ENCODE measurements at regions not wholly inside any gene's neighbourhood (a gene's known extent, or its start where the extent isn't known, plus 50 kb on each side); places are given as distances from the start of the nearest gene placed in this dataset.
"Not testable (repeated sequence)": the region's sequence is repeated elsewhere in the genome, so short reads cannot be mapped to it uniquely, and the experiment has no call there.

DNA sequence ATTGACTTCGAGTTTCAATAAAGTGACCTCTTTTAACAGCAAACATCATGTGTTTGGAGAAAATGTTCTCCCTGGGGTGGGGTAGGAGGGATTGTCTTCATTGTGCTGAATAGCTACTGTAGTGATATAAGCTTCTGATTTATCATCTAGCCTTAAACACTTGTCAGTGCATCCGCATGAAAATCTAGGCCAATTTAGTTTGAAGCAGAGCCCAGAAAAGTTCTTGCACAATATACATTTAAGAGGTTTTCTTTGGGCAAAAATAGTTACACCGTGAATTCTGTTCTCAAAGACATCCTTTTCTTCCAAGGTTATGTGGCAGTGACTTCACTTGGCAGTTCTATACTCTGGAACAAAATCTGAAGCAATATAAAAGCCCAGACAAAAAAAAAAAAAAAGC, 136.0 kb upstream of the IFNG-AS1 start:
- DNase-seq = no peak

DNA sequence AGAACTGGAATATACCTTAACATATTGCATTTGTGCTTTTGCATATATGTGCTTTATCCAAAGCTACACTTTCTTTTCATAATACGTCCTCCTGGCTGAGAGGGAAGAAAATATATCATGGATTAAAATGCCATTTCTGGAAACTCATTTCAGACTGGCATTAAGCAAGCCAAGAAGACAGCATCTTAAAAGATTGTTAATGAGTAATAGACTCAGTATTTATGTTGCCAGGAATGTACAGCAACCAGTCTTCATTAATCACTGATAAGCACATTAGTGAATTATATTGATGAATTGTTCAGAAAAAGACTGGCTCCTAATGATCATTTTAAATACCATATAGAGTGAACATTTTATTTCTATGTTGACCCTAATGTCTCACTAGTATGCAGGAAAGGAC, 134.9 kb upstream of the IFNG-AS1 start:
- DNase-seq = no peak

DNA sequence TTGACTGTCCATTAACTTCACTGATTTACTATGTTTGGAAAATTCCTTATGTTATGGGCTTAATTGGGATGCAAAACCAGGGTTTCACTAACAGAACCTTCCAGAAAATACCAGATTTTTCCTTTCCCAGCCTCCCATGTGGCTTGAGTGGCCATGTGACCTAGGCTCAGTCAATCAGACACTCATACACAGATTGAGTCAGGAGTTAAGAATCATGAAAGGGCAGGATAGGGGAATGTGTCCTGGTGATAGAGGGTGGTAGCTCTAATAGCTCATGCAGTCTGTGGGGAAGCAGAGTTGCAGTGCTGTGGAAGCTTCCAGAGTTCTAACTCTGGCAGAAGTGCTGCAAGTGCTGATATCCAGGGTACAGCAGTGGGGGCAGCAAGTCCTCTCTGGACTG, 134.1 kb upstream of the IFNG-AS1 start:
- DNase-seq = no peak

DNA sequence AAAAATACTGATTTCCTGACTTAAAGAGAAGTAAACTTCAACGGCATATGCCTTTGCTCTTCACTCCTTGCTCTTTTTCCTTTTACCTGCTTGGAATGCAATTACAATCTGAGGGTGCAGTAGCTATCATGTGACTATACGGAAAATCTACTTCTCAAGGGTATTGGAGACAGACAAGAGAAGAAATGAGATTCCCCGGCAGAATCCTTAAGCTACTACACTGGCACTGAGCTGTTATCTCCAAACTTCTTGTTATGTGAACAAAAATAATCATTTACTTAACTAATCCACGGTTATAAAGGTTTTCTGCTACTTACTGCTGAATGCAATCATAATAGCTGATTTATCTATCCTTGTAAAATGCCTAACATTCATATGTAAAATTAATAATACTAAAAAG, 118.0 kb upstream of the IFNG-AS1 start:
- no peak for DNase-seq

DNA sequence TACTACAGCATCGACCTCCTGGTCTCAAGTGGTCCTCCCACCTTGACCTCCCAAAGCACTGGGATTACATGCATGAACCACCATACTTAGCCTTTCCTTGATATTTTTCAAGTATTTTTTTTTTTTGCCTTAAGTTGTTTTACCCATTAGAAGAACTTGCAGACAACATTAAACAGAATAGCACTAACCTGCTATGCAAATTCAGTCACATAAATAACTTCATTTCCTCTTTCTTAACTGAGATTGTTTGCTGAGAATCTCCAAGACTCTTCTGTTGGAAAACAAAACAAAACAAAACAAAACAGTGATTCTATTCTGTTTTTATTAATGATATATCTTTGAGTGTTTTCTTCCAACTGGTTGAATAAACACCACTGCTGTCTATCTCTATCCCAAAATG, 115.9 kb upstream of the IFNG-AS1 start:
- DNase-seq = no peak

DNA sequence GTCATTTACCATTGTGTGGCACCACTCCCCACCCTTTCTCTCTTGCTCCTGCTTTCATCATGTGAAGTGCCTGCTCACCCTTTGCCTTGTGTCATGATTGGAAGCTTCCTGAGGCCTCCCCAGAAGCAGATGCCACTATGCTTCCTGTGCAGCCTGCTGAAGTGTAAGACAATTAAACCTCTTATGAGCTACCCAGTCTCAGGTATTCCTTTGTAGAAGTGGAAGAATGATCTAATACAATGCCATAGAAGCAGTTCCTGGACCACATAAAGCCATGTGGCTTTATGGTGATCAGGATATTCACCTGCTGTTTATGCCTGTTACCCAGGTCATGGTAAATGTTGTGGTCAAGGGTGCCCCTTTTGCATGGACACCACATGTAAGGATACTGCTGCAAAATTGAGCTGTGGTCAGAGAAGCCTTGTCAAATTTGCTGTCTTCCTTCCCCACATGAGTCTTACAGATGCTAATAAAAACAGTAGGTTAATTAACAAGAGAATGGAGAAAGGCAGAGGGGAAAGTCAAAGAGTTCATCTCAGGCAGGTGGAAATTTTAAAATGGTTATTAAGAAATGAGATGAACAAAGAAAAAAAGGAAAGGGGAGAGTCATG, 112.8 kb upstream of the IFNG-AS1 start:
- no peak for DNase-seq

DNA sequence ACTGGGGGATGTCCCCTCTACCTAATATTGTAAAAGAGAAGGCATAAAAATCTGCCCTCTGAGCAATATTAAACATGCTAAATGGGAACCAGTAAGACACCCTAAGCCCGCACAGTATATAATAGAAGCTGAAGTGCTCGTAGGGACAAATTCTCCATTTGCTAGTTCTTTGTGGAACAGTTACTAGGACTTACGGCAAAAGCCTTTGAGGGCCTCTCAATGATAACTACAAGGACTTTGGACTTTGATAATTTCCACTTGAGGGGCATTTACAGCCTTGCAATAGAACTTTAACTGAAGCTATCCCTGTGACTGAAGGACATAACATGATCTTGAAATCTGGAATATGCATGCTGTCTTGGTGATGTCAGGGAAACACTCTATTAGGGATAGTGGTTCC, 111.5 kb upstream of the IFNG-AS1 start:
- DNase-seq = no peak

DNA sequence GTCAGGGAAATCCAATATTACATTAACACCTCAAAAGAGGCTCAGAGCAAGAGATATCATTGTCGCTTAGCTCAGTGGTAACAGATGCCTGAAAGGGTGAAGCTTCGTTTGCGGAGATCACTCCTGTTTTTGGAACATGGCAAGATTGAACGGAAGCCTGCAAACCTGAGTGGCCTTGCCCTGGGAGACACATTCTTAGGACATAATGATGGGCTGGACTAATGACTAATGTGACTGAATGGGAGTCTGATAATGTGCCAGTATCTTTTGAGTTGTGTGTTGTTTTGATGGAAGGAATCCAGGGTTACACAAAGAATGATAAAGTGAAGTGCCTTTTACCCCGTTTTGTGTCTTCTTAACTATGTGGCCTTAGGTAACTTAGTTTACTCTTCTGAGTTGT, 109.3 kb upstream of the IFNG-AS1 start:
- DNase-seq = no peak

DNA sequence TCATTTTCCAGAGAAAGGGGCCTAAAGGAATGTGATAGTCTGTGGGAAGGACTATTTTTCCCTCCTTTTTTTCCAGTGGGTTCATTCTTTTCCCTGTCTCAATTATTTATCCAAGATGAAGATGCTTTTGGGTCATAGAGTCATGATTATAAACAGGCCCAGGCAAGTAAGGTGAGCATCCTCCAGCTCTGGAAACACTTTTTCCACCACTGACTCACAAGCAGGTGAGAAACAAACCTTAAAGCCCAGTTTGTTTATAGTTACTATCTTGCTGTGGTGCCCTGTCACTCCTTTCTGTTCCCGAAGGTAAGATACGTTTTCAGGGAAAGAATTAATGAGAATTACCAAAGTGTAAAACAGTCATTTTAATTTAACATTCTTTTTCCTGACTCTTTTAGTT, 107.7 kb upstream of the IFNG-AS1 start:
- no peak for DNase-seq

DNA sequence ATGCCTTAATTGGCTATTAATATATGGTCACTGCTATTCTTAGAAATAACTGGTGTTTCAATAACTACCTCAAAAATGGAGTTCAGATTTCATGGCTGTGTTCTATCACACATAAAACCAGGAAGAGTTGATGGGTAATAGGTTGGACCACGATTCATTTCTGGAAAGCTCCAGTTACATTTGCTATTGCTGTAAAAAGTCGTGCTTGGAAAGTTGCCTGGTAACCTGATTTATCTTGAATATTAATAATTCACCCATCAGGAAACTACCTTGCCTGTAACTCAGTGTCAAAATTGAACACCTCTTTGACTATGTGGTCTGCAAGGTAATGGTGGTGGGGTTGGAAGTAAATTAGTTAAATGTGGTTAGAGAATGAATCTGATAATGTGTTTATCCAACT, 104.7 kb upstream of the IFNG-AS1 start:
- no peak for DNase-seq

DNA sequence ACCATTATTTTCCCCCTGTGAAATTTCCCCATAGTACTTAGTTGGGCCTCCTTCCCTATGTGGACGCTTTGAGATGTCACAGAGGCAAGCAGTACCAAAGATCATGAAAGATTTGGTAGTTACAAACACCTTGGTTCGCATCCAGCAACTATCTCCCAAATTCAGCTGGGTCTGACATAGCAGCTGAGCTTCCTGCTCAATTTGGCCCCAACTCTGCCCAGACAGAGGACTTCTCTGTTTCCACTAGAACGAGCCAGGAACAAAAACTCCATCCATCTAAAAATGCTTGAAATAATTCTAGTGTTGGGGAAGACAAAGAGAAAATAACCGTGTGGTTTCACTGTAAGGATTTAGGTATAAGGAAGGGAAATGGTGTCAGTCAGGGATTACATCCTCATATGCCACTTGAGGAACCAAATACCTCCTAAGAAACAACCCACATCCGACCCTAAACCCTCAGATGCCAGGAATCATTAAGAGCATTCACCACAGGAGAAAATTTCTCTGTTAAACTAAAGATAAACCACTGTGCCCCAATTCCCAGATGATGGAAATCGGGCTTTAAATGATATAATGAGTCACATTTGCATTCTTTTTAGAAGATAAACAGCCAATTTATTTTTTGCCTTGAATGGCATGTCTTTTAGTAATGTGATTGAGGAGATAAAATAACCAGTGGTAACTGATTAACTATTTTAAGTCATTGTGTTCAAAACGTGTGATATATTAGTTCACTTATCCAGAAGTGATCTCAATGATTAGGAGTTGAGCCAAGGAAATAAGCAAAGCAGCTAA, 103.7 kb upstream of the IFNG-AS1 start:
- no peak for DNase-seq

DNA sequence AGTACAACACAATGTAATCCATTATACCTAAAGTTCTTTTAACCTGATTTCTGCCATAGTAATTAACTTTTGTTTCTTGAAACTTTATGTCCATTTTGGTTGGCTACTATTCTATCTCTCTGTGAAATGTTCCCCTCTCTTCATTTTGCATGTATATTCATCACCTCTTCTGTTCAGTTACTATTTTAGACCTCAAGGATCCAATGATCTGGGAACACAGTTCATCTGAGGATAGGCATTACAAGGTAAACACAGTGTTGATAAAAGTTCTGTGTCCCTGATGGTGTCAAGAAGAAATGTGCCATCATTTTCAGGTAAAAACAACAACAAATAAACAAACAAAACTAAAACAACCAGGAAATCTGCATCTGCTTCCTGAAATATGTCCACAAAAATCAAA, 102.2 kb upstream of the IFNG-AS1 start:
- no peak for DNase-seq

DNA sequence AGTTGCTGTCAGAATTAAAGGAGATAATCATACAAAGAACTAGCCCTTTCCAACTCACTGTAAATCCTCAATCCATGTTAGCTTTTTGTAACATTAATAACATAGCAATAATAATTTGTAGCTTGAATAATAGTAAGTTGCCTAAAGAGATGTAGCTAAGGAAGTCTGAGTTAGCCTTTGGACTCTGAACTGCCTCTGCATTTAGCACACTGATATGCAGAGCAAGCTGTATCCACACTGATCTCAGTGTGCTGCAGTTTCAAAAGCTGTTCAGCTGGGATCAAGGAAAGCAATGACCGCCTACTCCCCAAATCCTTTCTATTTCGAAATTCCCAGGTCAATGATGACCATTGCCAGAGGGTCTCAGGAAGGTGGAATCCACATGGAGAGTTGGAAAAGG, 99.3 kb upstream of the IFNG-AS1 start:
- DNase-seq = no peak

DNA sequence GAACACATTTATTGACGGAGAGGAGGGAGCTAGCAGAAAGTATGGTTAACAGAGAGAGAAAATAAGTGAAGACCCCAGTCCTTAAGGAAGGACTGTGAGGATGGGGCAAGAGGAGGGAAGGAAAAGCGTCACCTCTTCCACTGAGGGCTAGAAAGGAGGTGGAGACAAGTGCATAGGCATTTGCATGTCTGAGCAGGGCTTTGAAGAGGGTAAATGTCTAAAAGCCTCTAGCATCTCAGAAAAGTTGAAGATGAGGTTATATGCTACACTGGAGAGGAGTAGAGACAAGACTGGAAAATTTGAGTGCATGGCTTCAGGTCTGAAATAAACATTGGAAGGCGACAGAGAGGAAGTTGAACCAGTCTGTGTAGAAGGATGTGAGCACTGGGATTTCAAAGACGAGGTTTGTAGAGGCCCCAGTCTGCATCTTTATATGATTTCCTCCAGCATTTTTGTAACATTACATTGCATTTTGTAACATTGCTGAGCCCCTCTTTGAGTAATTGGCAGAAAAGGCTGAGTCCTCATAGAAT, 98.5 kb upstream of the IFNG-AS1 start:
- no peak for DNase-seq

DNA sequence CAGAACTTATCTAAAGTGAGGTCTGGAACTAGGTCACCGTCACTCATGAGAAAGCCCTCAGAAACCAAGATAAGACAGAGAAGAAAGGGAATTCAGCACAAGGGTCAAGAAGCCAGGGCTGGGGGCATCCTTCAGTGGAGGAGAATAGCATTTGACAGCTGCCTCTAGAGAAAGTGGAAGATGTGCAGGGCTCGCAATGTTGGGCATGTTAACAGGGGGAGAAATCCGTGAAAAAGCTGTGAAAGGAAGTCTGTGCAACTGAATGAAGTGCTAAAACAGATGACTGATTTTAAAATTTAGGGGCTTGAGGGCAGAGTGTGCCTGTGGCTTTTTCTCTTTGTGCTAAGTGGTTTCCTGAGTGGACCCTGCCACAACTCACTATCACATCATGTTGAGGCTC, 97.7 kb upstream of the IFNG-AS1 start:
- no peak for DNase-seq

DNA sequence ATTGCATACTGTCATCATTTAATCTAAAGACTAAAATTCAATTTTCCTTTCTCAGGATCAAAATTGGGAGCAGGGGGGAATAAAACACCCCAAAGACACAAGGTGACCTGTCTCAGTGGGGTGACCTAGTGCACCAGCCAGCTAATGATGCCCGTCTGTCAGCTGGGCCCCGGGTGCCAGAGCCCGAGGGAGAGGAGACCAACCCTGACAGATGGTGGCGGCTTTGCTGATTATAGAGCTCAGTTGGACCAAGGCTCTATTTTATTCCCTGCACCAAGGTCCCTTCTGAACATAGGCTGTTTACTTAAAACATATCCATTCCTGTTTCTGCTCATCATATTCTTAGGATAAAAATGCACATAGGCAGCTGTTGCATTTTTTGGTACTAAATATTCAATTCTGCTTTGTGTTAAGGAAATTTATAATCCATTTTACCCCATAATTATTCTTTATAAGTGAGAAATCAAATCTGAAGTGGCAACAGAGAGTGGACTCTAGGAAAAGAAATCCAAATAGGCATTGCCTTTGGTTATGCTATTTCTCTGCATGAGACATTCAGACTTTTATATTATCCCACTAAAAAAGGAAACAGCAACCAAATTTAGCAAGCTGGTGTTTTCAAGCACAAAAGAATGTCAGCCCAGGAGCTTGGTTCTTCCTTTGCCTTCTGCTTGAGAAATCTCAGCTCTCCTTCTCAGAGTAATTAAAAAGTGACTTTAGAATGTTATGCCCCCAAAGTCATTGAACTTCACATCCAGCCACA, 96.8 kb upstream of the IFNG-AS1 start:
- no peak for DNase-seq

DNA sequence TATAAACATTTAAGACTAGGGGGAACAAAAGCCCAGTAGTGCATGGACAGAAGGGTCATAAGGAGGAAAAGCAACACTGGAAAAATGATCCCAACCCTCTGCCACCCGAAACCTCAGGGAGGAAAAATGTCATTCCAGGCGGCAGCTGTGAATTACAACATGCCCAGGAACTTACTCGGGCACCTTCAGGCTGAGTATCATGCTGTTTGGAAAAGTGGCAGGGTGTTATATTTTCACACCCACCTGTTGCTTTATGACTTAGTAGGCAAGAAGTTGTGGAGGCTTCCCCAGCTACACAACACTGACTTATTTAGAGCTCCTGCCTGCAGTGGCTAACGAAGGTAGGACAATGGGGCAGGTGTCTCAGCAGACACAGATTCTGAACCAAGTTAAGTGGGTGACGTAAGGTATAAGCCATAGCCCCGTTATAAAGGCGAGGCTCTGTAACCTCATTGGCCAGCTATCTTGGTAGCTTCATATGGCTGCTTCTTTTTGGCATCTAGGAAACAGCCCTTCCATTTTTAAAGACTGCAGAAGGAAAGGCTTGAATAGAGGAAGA, 96.1 kb upstream of the IFNG-AS1 start:
- DNase-seq = no peak

DNA sequence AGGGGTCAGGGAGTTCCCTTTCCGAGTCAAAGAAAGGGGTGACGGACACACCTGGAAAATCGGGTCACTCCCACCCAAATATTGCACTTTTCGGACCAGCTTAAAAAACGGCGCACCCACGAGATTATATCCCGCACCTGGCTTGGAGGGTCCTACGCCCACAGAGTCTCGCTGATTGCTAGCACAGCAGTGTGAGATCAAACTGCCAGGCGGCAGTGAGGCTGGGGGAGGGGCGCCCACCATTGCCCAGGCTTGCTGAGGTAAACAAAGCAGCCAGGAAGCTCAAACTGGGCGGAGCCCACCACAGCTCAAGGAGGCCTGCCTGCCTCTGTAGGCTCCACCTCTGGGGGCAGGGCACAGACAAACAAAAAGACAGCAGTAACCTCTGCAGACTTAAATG, 88.8 kb upstream of the IFNG-AS1 start:
- not testable (repeated sequence) for DNase-seq

DNA sequence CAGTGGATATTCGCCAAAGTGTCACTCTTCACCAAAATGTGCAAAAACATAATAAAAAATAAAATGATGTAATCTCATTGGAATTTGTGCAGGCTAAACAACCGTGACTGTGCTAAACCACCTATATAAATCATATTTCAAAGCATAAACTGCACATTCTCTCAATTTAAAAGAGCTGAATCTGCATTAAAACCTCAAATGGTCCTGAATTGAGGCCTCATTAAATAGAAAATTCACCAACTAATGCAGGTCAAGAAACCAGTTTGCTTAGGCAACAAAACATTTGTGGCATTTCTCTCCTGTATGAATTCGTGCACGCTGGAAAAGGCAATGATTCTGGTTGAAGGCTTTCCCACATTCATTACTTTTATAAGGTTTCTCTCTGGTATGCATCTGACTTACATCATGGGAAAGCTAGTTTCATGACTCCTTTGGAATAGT, 80.1 kb upstream of the IFNG-AS1 start:
- no peak for DNase-seq

DNA sequence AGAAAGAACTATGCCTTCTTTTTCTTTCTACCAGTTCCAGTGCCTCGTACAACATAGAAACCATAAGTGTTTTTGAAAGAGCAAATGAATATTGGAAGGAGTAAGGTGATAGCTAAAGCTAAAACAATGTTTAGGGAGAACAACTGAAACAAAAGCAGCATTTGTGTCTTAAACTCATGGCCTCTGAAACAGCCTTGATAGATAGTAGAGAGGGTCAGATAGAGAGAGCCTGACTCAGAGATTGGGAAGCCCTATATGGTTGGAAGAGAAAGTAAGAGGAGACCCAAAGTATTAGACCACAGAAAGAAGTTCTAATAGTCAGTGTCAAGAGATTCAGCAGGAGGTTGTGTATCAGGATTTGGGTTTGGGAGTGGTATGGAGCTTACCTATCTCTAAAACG, 79.6 kb upstream of the IFNG-AS1 start:
- no peak for DNase-seq

DNA sequence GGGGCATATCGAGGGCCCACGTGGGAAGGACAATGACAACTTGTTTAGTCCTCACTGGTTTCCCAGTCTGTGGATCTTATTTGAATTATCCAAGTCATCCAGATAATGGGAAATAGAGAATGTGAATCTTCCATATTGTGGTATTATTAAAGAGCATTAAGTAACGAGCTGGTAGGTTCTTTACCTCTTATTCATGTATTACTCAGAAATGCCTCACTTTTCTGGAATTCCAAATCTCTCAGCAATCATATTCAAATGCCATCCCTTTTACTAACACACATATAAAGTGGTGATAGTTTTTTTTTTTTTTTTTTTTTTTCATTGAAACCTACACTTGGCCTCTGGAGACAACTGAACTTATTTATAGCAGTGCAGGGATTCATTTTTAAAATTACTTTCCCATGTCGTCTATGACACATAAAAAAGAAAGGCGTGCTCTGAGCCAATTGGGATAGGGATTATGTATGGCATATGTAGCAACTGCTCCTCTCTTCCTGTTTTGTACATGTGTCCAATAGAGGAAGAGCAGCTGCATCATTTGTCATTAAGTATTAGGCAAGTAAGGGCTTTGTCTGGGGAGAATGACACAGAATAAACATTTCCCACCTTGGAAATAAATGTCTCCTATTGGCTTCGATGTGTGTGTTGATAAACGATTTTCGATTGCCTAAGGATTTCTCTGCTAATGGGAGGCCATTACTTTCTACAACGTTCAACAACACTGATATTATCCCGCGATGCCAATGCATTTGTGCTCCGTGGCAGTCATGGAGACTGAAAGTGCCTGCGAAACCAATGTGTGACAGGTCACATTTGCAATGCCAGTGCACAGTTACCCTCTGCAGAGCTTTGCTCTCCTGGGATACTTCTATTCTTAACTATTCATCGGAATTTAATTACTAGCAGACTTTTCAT, 78.6 kb upstream of the IFNG-AS1 start:
- no peak for DNase-seq

DNA sequence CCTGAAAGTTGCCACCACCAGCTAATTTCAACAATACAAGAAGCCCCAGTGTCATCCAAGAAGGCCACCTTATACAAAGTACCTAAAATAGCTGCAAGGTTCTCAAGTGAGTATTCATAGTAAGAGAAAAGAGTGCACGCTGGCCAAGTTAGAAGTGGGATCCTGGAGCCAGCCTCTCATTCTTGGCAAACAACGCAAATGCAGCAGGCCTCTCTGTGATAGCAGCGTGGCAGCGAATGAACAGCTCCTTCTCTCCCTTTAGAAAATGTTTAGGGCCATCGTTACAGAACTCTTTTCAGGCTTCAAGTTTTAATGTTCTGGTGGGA, 78.0 kb upstream of the IFNG-AS1 start:
- DNase-seq = no peak

DNA sequence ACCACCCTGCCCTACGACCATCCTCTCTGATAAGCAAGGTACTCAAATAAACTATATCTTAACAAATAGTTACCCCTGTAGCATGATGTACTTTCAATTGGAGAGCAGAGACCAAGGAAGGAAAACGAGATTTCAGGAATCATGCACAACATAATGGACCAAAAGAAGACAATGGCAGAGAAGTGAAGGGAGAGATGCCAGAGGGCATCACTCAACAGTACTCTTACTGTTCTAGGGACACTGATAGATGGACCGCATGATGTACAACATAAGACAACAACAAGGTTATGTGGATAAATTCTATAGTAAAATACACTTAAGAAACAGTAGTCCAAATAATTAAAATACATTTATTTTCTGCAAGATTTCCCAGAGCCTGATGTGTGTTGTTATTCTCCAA, 77.5 kb upstream of the IFNG-AS1 start:
- no peak for DNase-seq

All from NCI-H1048 (cell line).